ENCODE measurements at regions not wholly inside any gene's neighbourhood (a gene's known extent, or its start where the extent isn't known, plus 50 kb on each side); places are given as distances from the start of the nearest gene placed in this dataset.
"Not testable (repeated sequence)": the region's sequence is repeated elsewhere in the genome, so short reads cannot be mapped to it uniquely, and the experiment has no call there.

- no peaks in the 10 kb centered on the region for H3K36me3 ChIP-seq
- H3K9me3 ChIP-seq: no peaks in the 10 kb centered on the region
- no peaks in the 10 kb centered on the region for H3K27me3 ChIP-seq
- no peaks in the 10 kb centered on the region for H3K4me1 ChIP-seq
- TF ChIP-seq CTCF (IDR thresholded peaks at IDR 0.05) (no peak), POLR2A (IDR thresholded peaks at IDR 0.05) (no peak)
- H3K27ac ChIP-seq: no peak overlapping the region
- DNase-seq: no peak
- H3K4me3 ChIP-seq: no peak overlapping the region
Observed at GRCh38 chr12:56872366-56872765, 61.8 kb downstream of the SDR9C7 start.

- no peak for TF ChIP-seq CTCF (IDR thresholded peaks at IDR 0.05)
- no peak for TF ChIP-seq POLR2A (IDR thresholded peaks at IDR 0.05)
- peaks cover 0 to 36% (median 10%) of the 10 kb centered on the region in 4 donors for H3K9me3 ChIP-seq
Observed at GRCh38 chr12:56867216-56867615, 67.0 kb downstream of the SDR9C7 start.

GRCh38 chr12:56866493-56866892 lies 67.7 kb downstream of the SDR9C7 start:
- TF ChIP-seq POLR2A (IDR thresholded peaks at IDR 0.05) (no peak), CTCF (IDR thresholded peaks at IDR 0.05) (no peak)
- Histone ChIP-seq H3K4me3 (no peak overlapping the region), H3K9me3 (peaks cover 0 to 38% (median 10%) of the 10 kb centered on the region in 4 donors), H3K27ac (no peak overlapping the region), H3K36me3 (no peaks in the 10 kb centered on the region), H3K4me1 (no peaks in the 10 kb centered on the region), H3K27me3 (no peaks in the 10 kb centered on the region)
- DNase-seq: no peak

More at GRCh38 chr12:56867216-56867615, 67.0 kb downstream of the SDR9C7 start:
- H3K27ac ChIP-seq: no peak overlapping the region
- no peak for DNase-seq
- H3K36me3 ChIP-seq: no peaks in the 10 kb centered on the region
- no peaks in the 10 kb centered on the region for H3K4me1 ChIP-seq
- H3K27me3 ChIP-seq: no peaks in the 10 kb centered on the region
- no peak overlapping the region for H3K4me3 ChIP-seq

- H3K27ac ChIP-seq: no peak overlapping the region
- H3K4me1 ChIP-seq: no peaks in the 10 kb centered on the region
- H3K9me3 ChIP-seq: peaks cover 0 to 41% (median 10%) of the 10 kb centered on the region in 4 donors
- no peak for TF ChIP-seq CTCF (IDR thresholded peaks at IDR 0.05)
- TF ChIP-seq POLR2A (IDR thresholded peaks at IDR 0.05): no peak
- no peaks in the 10 kb centered on the region for H3K27me3 ChIP-seq
- H3K4me3 ChIP-seq: no peak overlapping the region
- H3K36me3 ChIP-seq: no peaks in the 10 kb centered on the region
- no peak for DNase-seq
Observed at GRCh38 chr12:56864318-56864717, 69.9 kb downstream of the SDR9C7 start.

GRCh38 chr12:56863789-56864188 lies 70.4 kb downstream of the SDR9C7 start:
- Histone ChIP-seq H3K9me3 (peaks cover 0 to 41% (median 10%) of the 10 kb centered on the region in 4 donors), H3K27ac (no peak overlapping the region), H3K27me3 (no peaks in the 10 kb centered on the region), H3K4me1 (no peaks in the 10 kb centered on the region), H3K4me3 (no peak overlapping the region), H3K36me3 (no peaks in the 10 kb centered on the region)
- DNase-seq: no peak
- TF ChIP-seq POLR2A (IDR thresholded peaks at IDR 0.05): no peak
- no peak for TF ChIP-seq CTCF (IDR thresholded peaks at IDR 0.05)

- TF ChIP-seq POLR2A (IDR thresholded peaks at IDR 0.05) (no peak), CTCF (IDR thresholded peaks at IDR 0.05) (no peak)
- Histone ChIP-seq H3K36me3 (no peaks in the 10 kb centered on the region), H3K27me3 (no peaks in the 10 kb centered on the region), H3K9me3 (peaks cover 0 to 41% (median 10%) of the 10 kb centered on the region in 4 donors), H3K27ac (no peak overlapping the region), H3K4me3 (no peak overlapping the region), H3K4me1 (no peaks in the 10 kb centered on the region)
- DNase-seq: no peak
Observed at GRCh38 chr12:56862264-56862663, 71.9 kb downstream of the SDR9C7 start.

GRCh38 chr12:56853392-56853978 lies 80.7 kb downstream of the SDR9C7 start:
- H3K4me1 ChIP-seq, DNase-seq, H3K4me3 ChIP-seq, H3K9me3 ChIP-seq, H3K27ac ChIP-seq, H3K27me3 ChIP-seq, H3K36me3 ChIP-seq: not testable (repeated sequence)

Data from Peyer's patch (tissue), 4 donors.